HCT116 (cell line): ENCODE measurements at regions not wholly inside any gene's neighbourhood (a gene's known extent, or its start where the extent isn't known, plus 50 kb on each side); places are given as distances from the start of the nearest gene placed in this dataset.

Source experiments
- ATAC-seq: fragments of 200-7000 bp; cut with Tn5 transposase; 2 replicates; pipeline ENCODE4 v1.9.1; 2020; ENCODE audit warnings: mild to moderate bottlenecking, moderate library complexity
- BruUV-seq: library from RNA; stranded (reverse); fragments of 400-500 nt; replicated peaks from 2 replicates; lab custom pipeline; 2021; lab: Mats Ljungman, UMichigan
- CTCF ChIA-PET: fragments of 300-600 bp; sonication (Branson Sonifier 250); formaldehyde crosslinking; loops from one replicate; lab custom pipeline; 2021; ENCODE audit warnings: antibody characterized with exemption; lab: Charles Lee
- POLR2A ChIA-PET: fragments of 300-600, 350-600 bp; sonication (Branson Sonifier 250); formaldehyde crosslinking; loops from one replicate; lab custom pipeline; 2021; ENCODE audit warnings: antibody characterized with exemption; lab: Charles Lee
- RAD21 ChIA-PET, 2 experiments: fragments of 300-600 bp; sonication (Branson Sonifier 250); formaldehyde crosslinking; loops; one replicate each; lab custom pipeline; 2023; ENCODE audit warnings: low total read pairs in 2 of 2; ENCODE audit not compliant: uncharacterized antibody in 2 of 2, unreplicated experiment in 2 of 2, low non-redundant PET in 1 of 2; lab: Charles Lee
- DNase-seq: peaks from one replicate; pipeline ENCODE4 v3.0.0-alpha.2; 2010; ENCODE audit warnings: low read depth, low spot score
- H2AFZ ChIP-seq: fragments of 200-600 bp; shearing (Covaris generic), sonication (generic); 2 replicates; pipeline ENCODE4 v1.6.1; 2017; ENCODE audit warnings: low read depth, mixed run types, mixed read lengths, antibody characterized with exemption, low read length; ENCODE audit not compliant: poor library complexity, severe bottlenecking
- H3K27ac ChIP-seq: 2 replicates; pipeline ENCODE4 v1.5.1; 2012; ENCODE audit warnings: low read depth, low read length
- H3K27me3 ChIP-seq: fragments of 200-600 bp; sonication (generic); 2 replicates; pipeline ENCODE4 v1.6.1; 2016; ENCODE audit warnings: mixed run types, low read length, mixed read lengths; ENCODE audit not compliant: insufficient read depth
- H3K36me3 ChIP-seq, 2 experiments: fragments of 200-500 bp in 1 of 2; fragments of 200-600 bp in 1 of 2; sonication (Bioruptor generic) in 1 of 2; sonication (generic) in 1 of 2; 2 replicates each; pipeline versions ENCODE4 v1.5.1 to v1.6.1; 2014 to 2016; ENCODE audit warnings: low read length in 2 of 2, inconsistent platforms in 1 of 2, mixed read lengths in 1 of 2, mixed run types in 1 of 2; ENCODE audit not compliant: insufficient read depth in 2 of 2, control insufficient read depth in 1 of 2
- H3K4me1 ChIP-seq, 2 experiments: fragments of 200-600 bp in 1 of 2; sonication (generic) in 1 of 2; 2 replicates each; pipeline versions ENCODE4 v1.5.1 to v1.6.1; 2012 to 2017; ENCODE audit warnings: low read length in 2 of 2, inconsistent platforms in 1 of 2, mild to moderate bottlenecking in 1 of 2, mixed read lengths in 1 of 2, mixed run types in 1 of 2, moderate library complexity in 1 of 2; ENCODE audit not compliant: insufficient read depth in 2 of 2, control insufficient read depth in 1 of 2
- H3K4me2 ChIP-seq: fragments of 200-600 bp; sonication (generic); 2 replicates; pipeline ENCODE4 v1.6.1; 2017; ENCODE audit warnings: mixed run types, low read length, mixed read lengths
- H3K4me3 ChIP-seq, 2 experiments: fragments of 200-600 bp in 1 of 2; sonication (generic) in 1 of 2; replicated peaks in 1 of 2; 2 replicates each; pipeline ENCODE4 v1.5.1; 2011 to 2016; ENCODE audit warnings: low read length in 2 of 2, control low read depth in 1 of 2, low read depth in 1 of 2, mild to moderate bottlenecking in 1 of 2, mixed read lengths in 1 of 2, mixed run types in 1 of 2
- H3K79me2 ChIP-seq: fragments of 200-600 bp; sonication (generic); 2 replicates; pipeline ENCODE4 v1.6.1; 2017; ENCODE audit warnings: mild to moderate bottlenecking, mixed run types, low read length, moderate library complexity, mixed read lengths; ENCODE audit not compliant: insufficient read depth
- H3K9ac ChIP-seq: fragments of 200-600 bp; sonication (generic); 2 replicates; pipeline ENCODE4 v1.6.1; 2016; ENCODE audit warnings: low read length, mixed read lengths
- H3K9me2 ChIP-seq: fragments of 200-600 bp; sonication (generic), shearing (Covaris generic); 2 replicates; pipeline ENCODE4 v1.6.1; 2017; ENCODE audit warnings: mixed run types, mild to moderate bottlenecking, moderate library complexity; ENCODE audit not compliant: insufficient read depth
- H3K9me3 ChIP-seq, 2 experiments: fragments of 200-500 bp in 1 of 2; fragments of 200-600 bp in 1 of 2; sonication (Bioruptor generic) in 1 of 2; sonication (generic) in 1 of 2; 2 replicates each; pipeline ENCODE4 v1.6.1; 2014 to 2017; ENCODE audit warnings: low read length in 2 of 2, mixed read lengths in 2 of 2, inconsistent platforms in 1 of 2, low read depth in 1 of 2, mild to moderate bottlenecking in 1 of 2, mixed run types in 1 of 2, moderate library complexity in 1 of 2; ENCODE audit not compliant: control insufficient read depth in 1 of 2, insufficient read depth in 1 of 2
- H4K20me1 ChIP-seq: fragments of 200-600 bp; sonication (generic), shearing (Covaris generic); 2 replicates; pipeline ENCODE4 v1.6.1; 2017; ENCODE audit warnings: mixed run types, mild to moderate bottlenecking, moderate library complexity; ENCODE audit not compliant: insufficient read depth
- ATF3 ChIP-seq: IDR thresholded peaks from 2 replicates; pipeline ENCODE4 v1.6.1; 2012
- EGR1 ChIP-seq: IDR thresholded peaks from 2 replicates; pipeline ENCODE4 v1.6.1; 2012; ENCODE audit warnings: low read depth
- ELF1 ChIP-seq: IDR thresholded peaks from 2 replicates; pipeline ENCODE4 v1.6.1; 2012; ENCODE audit warnings: low read depth, borderline replicate concordance
- EZH2phosphoT487 ChIP-seq: fragments of 200-600 bp; IDR thresholded peaks from 2 replicates; pipeline ENCODE4 v1.6.1; 2018; ENCODE audit warnings: antibody characterized with exemption, borderline replicate concordance
- JUND ChIP-seq: IDR thresholded peaks from 2 replicates; pipeline ENCODE4 v1.6.1; 2012
- MAX ChIP-seq: IDR thresholded peaks from 2 replicates; pipeline ENCODE4 v1.6.1; 2012
- RAD21 ChIP-seq: IDR thresholded peaks from 2 replicates; pipeline ENCODE4 v1.6.1; 2012; ENCODE audit warnings: low read depth, mild to moderate bottlenecking
- REST ChIP-seq: IDR thresholded peaks from 2 replicates; pipeline ENCODE4 v1.6.1; 2012; ENCODE audit warnings: low read depth
- ZBTB33 ChIP-seq: IDR thresholded peaks from 2 replicates; pipeline ENCODE4 v1.6.1; 2011; ENCODE audit warnings: mild to moderate bottlenecking, low read length, moderate library complexity; ENCODE audit not compliant: insufficient replicate concordance; ENCODE audit errors: extremely low read depth
- ZFX ChIP-seq: fragments of 450-650 bp; IDR thresholded peaks from 2 replicates; pipeline ENCODE4 v1.6.1; 2017
- ZNF274 ChIP-seq: fragments of 200-500 bp; sonication (Bioruptor generic); IDR thresholded peaks from 2 replicates; pipeline ENCODE4 v1.6.1; 2014; ENCODE audit warnings: mild to moderate bottlenecking, low read depth, low read length, inconsistent platforms
- intact Hi-C: fragments of 100-400 bp; cut with micrococcal nuclease; formaldehyde crosslinking; loops from 2 replicates; pipeline ENCODE4 v1.10.0; 2022

- ChIA-PET CTCF (interaction anchor here (1.6 to 1.8 kb wide), 2 partner anchors 21 to 57 kb away, joined by 3 to 9 read pairs; no protein-coding TSS in a partner anchor), RAD21 (no interaction called here), POLR2A (no interaction called here)
- H3K9me3 ChIP-seq = no peaks in the 10 kb centered on the region
- no peak for ATAC-seq
- H3K4me2 ChIP-seq = peak overlapping the region; percentile 51
- peaks cover 14 to 18% of the 10 kb centered on the region in 2 experiments for H3K4me1 ChIP-seq
- no peaks in the 10 kb centered on the region for H3K9me2 ChIP-seq
- H3K27me3 ChIP-seq = no peaks in the 10 kb centered on the region
- no peak overlapping the region for H3K9ac ChIP-seq
- intact Hi-C loops = no loop called here
- H3K4me3 ChIP-seq = no peak overlapping the region
- no peaks in the 10 kb centered on the region for H3K36me3 ChIP-seq
- no peak overlapping the region for H2AFZ ChIP-seq
- no peak for DNase-seq
- BruUV-seq = no TSS peak
- TF ChIP-seq ATF3 (no peak), EGR1 (no peak), REST (no peak), ZBTB33 (no peak), ZNF274 (no peak), ZFX (no peak), MAX (no peak), JUND (no peak), RAD21 (no peak), ELF1 (no peak), EZH2phosphoT487 (no peak)
- H4K20me1 ChIP-seq = no peaks in the 10 kb centered on the region
- no peaks in the 10 kb centered on the region for H3K79me2 ChIP-seq
- H3K27ac ChIP-seq = no peak overlapping the region
Observed at GRCh38 chr16:50862818-50863643, 121.1 kb downstream of the CYLD start.
